ENCODE measurements at regions not wholly inside any gene's neighbourhood (a gene's known extent, or its start where the extent isn't known, plus 50 kb on each side); places are given as distances from the start of the nearest gene placed in this dataset.

DNA sequence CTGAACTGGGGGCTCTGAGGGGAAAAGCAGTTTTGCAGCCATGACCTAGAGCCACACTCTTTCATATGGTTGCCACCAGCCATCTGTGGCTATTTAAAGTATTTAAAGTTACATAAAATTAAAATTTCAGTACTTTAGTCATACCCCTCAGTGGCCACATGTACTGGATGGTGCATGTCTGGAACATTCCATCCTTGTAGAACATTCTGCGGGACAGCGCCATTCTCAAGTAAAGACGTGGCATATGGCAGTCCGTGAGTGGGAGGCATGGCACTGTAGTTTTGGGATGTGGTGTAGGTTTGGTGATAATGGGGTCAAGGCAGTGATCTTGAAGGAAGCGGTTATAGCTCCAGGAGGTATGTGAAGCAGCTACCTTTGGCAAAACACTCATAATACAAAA lies 61.4 kb upstream of the NFIL3 start:
- Mint-ChIP-seq H3K36me3 (ENCODE audit: insufficient read depth in 2 of 2) (no peaks in the 10 kb centered on the region), H3K4me1 (ENCODE audit: low read depth) (no peaks in the 10 kb centered on the region), H3K27me3 (ENCODE audit: low read depth) (peaks cover 31% of the 10 kb centered on the region), H3K4me3 (no peak overlapping the region), H3K27ac (no peak overlapping the region), H3K9me3 (no peaks in the 10 kb centered on the region)
- DNase-seq (no peak), ATAC-seq (replicated peaks in 1 of 2) (no peak)

- no peak overlapping the region for H3K27ac Mint-ChIP-seq
- no peak overlapping the region for H3K4me3 Mint-ChIP-seq
- no peaks in the 10 kb centered on the region for H3K9me3 Mint-ChIP-seq
- H3K36me3 Mint-ChIP-seq (ENCODE audit: insufficient read depth in 2 of 2), result no peaks in the 10 kb centered on the region
- no peak for DNase-seq
- no peaks in the 10 kb centered on the region for H3K4me1 Mint-ChIP-seq (ENCODE audit: low read depth)
- no peak for ATAC-seq (replicated peaks in 1 of 2)
- H3K27me3 Mint-ChIP-seq (ENCODE audit: low read depth), result peaks cover 25% of the 10 kb centered on the region
Observed at GRCh38 chr9:91483835-91484234, 60.2 kb upstream of the NFIL3 start.

DNA sequence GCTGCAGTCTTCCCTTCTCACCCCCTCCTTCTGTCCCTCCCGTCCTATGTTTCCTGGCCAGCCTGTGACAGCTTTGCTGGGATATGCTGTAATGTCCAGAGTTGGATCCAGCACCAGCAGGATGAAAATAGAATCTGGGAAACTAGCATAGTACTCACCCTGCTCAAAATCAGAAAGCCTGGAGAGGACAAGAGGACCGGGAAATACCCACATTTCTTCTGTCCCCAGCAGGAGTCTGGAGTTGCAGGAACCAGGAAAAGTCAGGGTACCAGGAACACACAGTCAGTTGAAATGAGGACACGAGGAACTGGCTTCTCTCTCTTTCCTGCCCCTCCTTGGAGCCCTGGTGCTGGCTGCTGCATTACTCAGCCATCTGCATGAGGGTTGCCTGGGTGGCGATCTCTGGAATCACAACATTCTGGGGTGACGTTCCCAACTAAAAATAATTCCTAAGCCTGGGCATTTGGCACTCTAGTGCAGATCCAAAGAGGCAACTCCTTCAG lies 59.6 kb upstream of the NFIL3 start:
- H3K27me3 Mint-ChIP-seq (ENCODE audit: low read depth), result peaks cover 22% of the 10 kb centered on the region
- no peaks in the 10 kb centered on the region for H3K9me3 Mint-ChIP-seq

GRCh38 chr9:91481972-91482371 lies 58.3 kb upstream of the NFIL3 start:
- Mint-ChIP-seq H3K27me3 (ENCODE audit: low read depth) (peaks cover 18% of the 10 kb centered on the region), H3K36me3 (ENCODE audit: insufficient read depth in 2 of 2) (no peaks in the 10 kb centered on the region), H3K4me1 (ENCODE audit: low read depth) (no peaks in the 10 kb centered on the region), H3K27ac (no peak overlapping the region), H3K9me3 (no peaks in the 10 kb centered on the region), H3K4me3 (no peak overlapping the region)
- ATAC-seq (replicated peaks in 1 of 2) (no peak), DNase-seq (no peak)

More for the DNA sequence above, 59.6 kb upstream of the NFIL3 start:
- Mint-ChIP-seq H3K4me1 (ENCODE audit: low read depth) (no peaks in the 10 kb centered on the region), H3K4me3 (no peak overlapping the region), H3K36me3 (ENCODE audit: insufficient read depth in 2 of 2) (no peaks in the 10 kb centered on the region), H3K27ac (no peak overlapping the region)
- ATAC-seq (replicated peaks in 1 of 2), result no peak
- no peak for DNase-seq

GRCh38 chr9:91477106-91477505 lies 53.5 kb upstream of the NFIL3 start:
- Mint-ChIP-seq H3K9me3 (peaks cover 3 to 5% of the 10 kb centered on the region in 2 donors), H3K4me1 (ENCODE audit: low read depth) (no peaks in the 10 kb centered on the region), H3K4me3 (no peak overlapping the region), H3K36me3 (ENCODE audit: insufficient read depth in 2 of 2) (peaks cover 1 to 3% of the 10 kb centered on the region in 2 donors), H3K27me3 (ENCODE audit: low read depth) (peaks cover 37% of the 10 kb centered on the region), H3K27ac (no peak overlapping the region)
- ATAC-seq (replicated peaks in 1 of 2) (no peak), DNase-seq (no peak)

DNA sequence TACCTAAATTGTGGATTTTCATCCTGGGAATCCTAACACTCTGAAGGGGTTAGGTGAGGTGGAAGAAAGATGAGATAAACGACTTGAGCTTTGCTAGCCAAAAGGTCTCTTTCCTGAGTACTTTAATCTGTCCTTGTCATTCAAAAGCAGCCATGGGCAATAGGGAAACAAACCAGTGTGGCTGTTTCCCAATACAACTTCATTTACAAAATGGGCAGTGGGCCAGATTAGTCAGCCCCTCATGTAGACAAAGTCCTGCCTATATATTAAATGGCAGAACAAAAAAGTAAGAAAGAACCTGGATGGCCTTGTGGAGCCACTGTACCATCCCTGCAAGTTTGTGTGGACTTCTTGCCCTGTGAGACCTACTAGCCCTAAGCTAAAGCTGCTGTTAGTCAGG lies 51.0 kb upstream of the NFIL3 start:
- DNase-seq (no peak), ATAC-seq (replicated peaks in 1 of 2) (no peak)
- H3K4me1 Mint-ChIP-seq (ENCODE audit: low read depth), result no peaks in the 10 kb centered on the region
- peaks cover 43% of the 10 kb centered on the region for H3K27me3 Mint-ChIP-seq (ENCODE audit: low read depth)
- no peak overlapping the region for H3K27ac Mint-ChIP-seq
- no peak overlapping the region for H3K4me3 Mint-ChIP-seq
- H3K36me3 Mint-ChIP-seq (ENCODE audit: insufficient read depth in 2 of 2), result peaks cover 3 to 5% of the 10 kb centered on the region in 2 donors
- H3K9me3 Mint-ChIP-seq, result peaks cover 5 to 9% of the 10 kb centered on the region in 2 donors

Measured in activated T-cell treated with anti-CD3 and anti-CD28 coated beads, Interleukin-2, amount 50 U/mL, for 72 hours (primary cell).